ENCODE measurements at regions not wholly inside any gene's neighbourhood (a gene's known extent, or its start where the extent isn't known, plus 50 kb on each side); places are given as distances from the start of the nearest gene placed in this dataset.
A peak's percentile ranks its signal among the peaks of the same experiment; 100 is the strongest.

GRCh38 chr4:105025263-105026017 is 121.2 kb upstream of the TET2 start:
- H3K36me3 ChIP-seq (ENCODE audit: insufficient read depth, low read length), result no peaks in the 10 kb centered on the region
- no peak overlapping the region for H3K9ac ChIP-seq (ENCODE audit: low read length)
- H2AFZ ChIP-seq (ENCODE audit: low read length), result no peak overlapping the region
- H3K4me2 ChIP-seq (ENCODE audit: low read length), result no peak overlapping the region
- no peaks in the 10 kb centered on the region for H3K27me3 ChIP-seq (ENCODE audit: insufficient read depth, low read length)
- no peaks in the 10 kb centered on the region for H3K4me1 ChIP-seq (ENCODE audit: insufficient read depth, low read length, severe bottlenecking)
- H3K79me2 ChIP-seq (ENCODE audit: insufficient read depth, low read length), result no peaks in the 10 kb centered on the region
- no peak overlapping the region for H3K27ac ChIP-seq (ENCODE audit: low read depth, low read length, poor library complexity, severe bottlenecking)
- no peaks in the 10 kb centered on the region for H3K9me2 ChIP-seq (ENCODE audit: low read depth, low read length)
- H3F3A ChIP-seq (ENCODE audit: insufficient read depth, low read length), result no peaks in the 10 kb centered on the region
- no peak for TF ChIP-seq EZH2 (IDR thresholded peaks at IDR 0.05; ENCODE audit: borderline replicate concordance, low read length)
- TF ChIP-seq, protein P1, sequence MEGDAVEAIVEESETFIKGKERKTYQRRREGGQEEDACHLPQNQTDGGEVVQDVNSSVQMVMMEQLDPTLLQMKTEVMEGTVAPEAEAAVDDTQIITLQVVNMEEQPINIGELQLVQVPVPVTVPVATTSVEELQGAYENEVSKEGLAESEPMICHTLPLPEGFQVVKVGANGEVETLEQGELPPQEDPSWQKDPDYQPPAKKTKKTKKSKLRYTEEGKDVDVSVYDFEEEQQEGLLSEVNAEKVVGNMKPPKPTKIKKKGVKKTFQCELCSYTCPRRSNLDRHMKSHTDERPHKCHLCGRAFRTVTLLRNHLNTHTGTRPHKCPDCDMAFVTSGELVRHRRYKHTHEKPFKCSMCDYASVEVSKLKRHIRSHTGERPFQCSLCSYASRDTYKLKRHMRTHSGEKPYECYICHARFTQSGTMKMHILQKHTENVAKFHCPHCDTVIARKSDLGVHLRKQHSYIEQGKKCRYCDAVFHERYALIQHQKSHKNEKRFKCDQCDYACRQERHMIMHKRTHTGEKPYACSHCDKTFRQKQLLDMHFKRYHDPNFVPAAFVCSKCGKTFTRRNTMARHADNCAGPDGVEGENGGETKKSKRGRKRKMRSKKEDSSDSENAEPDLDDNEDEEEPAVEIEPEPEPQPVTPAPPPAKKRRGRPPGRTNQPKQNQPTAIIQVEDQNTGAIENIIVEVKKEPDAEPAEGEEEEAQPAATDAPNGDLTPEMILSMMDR (IDR thresholded peaks at IDR 0.05; ENCODE audit: low read length), result 0 out of 2 replicates have a peak, but pooled peaks have one; percentile 6
- H4K20me1 ChIP-seq (ENCODE audit: insufficient read depth, low read length), result no peaks in the 10 kb centered on the region
- H3K9me3 ChIP-seq (ENCODE audit: low read length), result no peaks in the 10 kb centered on the region
- H3K4me3 ChIP-seq (ENCODE audit: low read depth, low read length, poor library complexity, severe bottlenecking), result no peak overlapping the region

DNA sequence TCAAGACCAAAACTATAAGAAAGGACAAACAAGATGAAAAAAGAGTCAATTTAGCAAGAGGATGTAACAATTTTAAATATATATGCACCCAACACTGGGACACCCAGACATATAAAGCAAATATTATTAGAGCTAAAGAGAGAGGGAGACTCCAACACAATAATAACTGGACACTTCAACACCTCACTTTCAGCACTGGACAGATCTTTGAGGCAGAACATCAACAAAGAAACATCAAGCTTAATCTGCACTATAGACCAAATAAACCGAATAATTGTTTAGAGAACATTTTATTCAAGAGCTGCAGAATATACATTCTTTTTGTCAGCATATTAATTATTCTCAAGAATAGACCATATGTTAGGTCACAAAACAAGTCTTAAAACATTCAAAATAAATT is 109.7 kb upstream of the TET2 start:
- Histone ChIP-seq H3K4me3 (ENCODE audit: low read depth, low read length, poor library complexity, severe bottlenecking) (no peak overlapping the region), H3K9me2 (ENCODE audit: low read depth, low read length) (no peaks in the 10 kb centered on the region), H3K36me3 (ENCODE audit: insufficient read depth, low read length) (no peaks in the 10 kb centered on the region), H4K20me1 (ENCODE audit: insufficient read depth, low read length) (no peaks in the 10 kb centered on the region), H3K27ac (ENCODE audit: low read depth, low read length, poor library complexity, severe bottlenecking) (no peak overlapping the region), H3K9ac (ENCODE audit: low read length) (no peak overlapping the region), H2AFZ (ENCODE audit: low read length) (no peak overlapping the region), H3K4me1 (ENCODE audit: insufficient read depth, low read length, severe bottlenecking) (no peaks in the 10 kb centered on the region), H3K27me3 (ENCODE audit: insufficient read depth, low read length) (no peaks in the 10 kb centered on the region), H3K4me2 (ENCODE audit: low read length) (no peak overlapping the region), H3K79me2 (ENCODE audit: insufficient read depth, low read length) (no peaks in the 10 kb centered on the region), H3K9me3 (ENCODE audit: low read length) (no peaks in the 10 kb centered on the region), H3F3A (ENCODE audit: insufficient read depth, low read length) (no peaks in the 10 kb centered on the region)
- TF ChIP-seq EZH2 (IDR thresholded peaks at IDR 0.05; ENCODE audit: borderline replicate concordance, low read length), result no peak
- TF ChIP-seq, protein P1 (IDR thresholded peaks at IDR 0.05; ENCODE audit: low read length), result no peak

GRCh38 chr4:105042451-105042850 is 104.2 kb upstream of the TET2 start:
- Histone ChIP-seq H3K9ac (ENCODE audit: low read length) (no peak overlapping the region), H2AFZ (ENCODE audit: low read length) (no peak overlapping the region), H3K4me2 (ENCODE audit: low read length) (no peak overlapping the region), H3K9me3 (ENCODE audit: low read length) (no peaks in the 10 kb centered on the region), H3K4me1 (ENCODE audit: insufficient read depth, low read length, severe bottlenecking) (no peaks in the 10 kb centered on the region), H3F3A (ENCODE audit: insufficient read depth, low read length) (no peaks in the 10 kb centered on the region), H3K27me3 (ENCODE audit: insufficient read depth, low read length) (no peaks in the 10 kb centered on the region), H3K9me2 (ENCODE audit: low read depth, low read length) (no peaks in the 10 kb centered on the region), H3K4me3 (ENCODE audit: low read depth, low read length, poor library complexity, severe bottlenecking) (no peak overlapping the region), H3K27ac (ENCODE audit: low read depth, low read length, poor library complexity, severe bottlenecking) (no peak overlapping the region), H3K36me3 (ENCODE audit: insufficient read depth, low read length) (no peaks in the 10 kb centered on the region), H3K79me2 (ENCODE audit: insufficient read depth, low read length) (no peaks in the 10 kb centered on the region), H4K20me1 (ENCODE audit: insufficient read depth, low read length) (no peaks in the 10 kb centered on the region)
- TF ChIP-seq, protein P1 (IDR thresholded peaks at IDR 0.05; ENCODE audit: low read length), result no peak
- TF ChIP-seq EZH2 (IDR thresholded peaks at IDR 0.05; ENCODE audit: borderline replicate concordance, low read length), result no peak
